ENCODE measurements at regions not wholly inside any gene's neighbourhood (a gene's known extent, or its start where the extent isn't known, plus 50 kb on each side); places are given as distances from the start of the nearest gene placed in this dataset.

- H3K4me2 ChIP-seq (ENCODE audit: insufficient read depth in 1 of 2, low read depth in 2 of 2, low read length in 2 of 2), result no peak overlapping the region
- H2AFZ ChIP-seq (ENCODE audit: low read length), result no peak overlapping the region
- no peaks in the 10 kb centered on the region; a peak in 1 of 4 replicates for H3K9me3 ChIP-seq (ENCODE audit: insufficient read depth in 2 of 2, low read depth in 1 of 2, low read length in 1 of 2)
- CTCF ChIA-PET (ENCODE audit: partially characterized antibody), result no interaction called here
- no peak overlapping the region for H3K14ac ChIP-seq (ENCODE audit: insufficient read length)
- no peak overlapping the region for H3K4me3 ChIP-seq (ENCODE audit: extremely low read depth in 1 of 4, insufficient read depth in 2 of 4, low read depth in 3 of 4, low read length in 4 of 4)
- H3K79me1 ChIP-seq (ENCODE audit: low read depth, low read length), result no peaks in the 10 kb centered on the region
- no peak overlapping the region for H2BK12ac ChIP-seq (ENCODE audit: low read depth, low read length)
- no peaks in the 10 kb centered on the region for H3K79me2 ChIP-seq (ENCODE audit: control insufficient read depth in 1 of 2, insufficient read depth in 2 of 2, low read length in 2 of 2)
- no peak overlapping the region for H2BK120ac ChIP-seq (replicated peaks; ENCODE audit: low read depth, low read length)
- H3K27ac ChIP-seq (ENCODE audit: low read depth, low read length), result no peak overlapping the region
- H2BK5ac ChIP-seq (ENCODE audit: low read depth, low read length), result no peak overlapping the region
- no peak overlapping the region for H3K18ac ChIP-seq (ENCODE audit: extremely low read depth, low read length)
- no peak overlapping the region for H3K56ac ChIP-seq (replicated peaks; ENCODE audit: insufficient read length, low read depth, low read length)
- H4K91ac ChIP-seq (replicated peaks; ENCODE audit: insufficient read length, low read length), result no peak overlapping the region
- no peak overlapping the region for H3K23ac ChIP-seq (ENCODE audit: insufficient read length)
- no peak overlapping the region for H2BK20ac ChIP-seq (ENCODE audit: low read length)
- no peak overlapping the region for H3K4ac ChIP-seq (replicated peaks; ENCODE audit: insufficient read length, low read depth, low read length)
- H4K8ac ChIP-seq (ENCODE audit: extremely low read depth, insufficient read depth, low read length), result no peak overlapping the region
- DNase-seq (ENCODE audit: low read depth in 1 of 2, low spot score in 2 of 2), result no peak
- no peak overlapping the region for H4K5ac ChIP-seq (ENCODE audit: insufficient read length, low read depth, low read length)
- FAIRE-seq, result no peak
- H2AK5ac ChIP-seq (ENCODE audit: low read depth, low read length), result no peak overlapping the region
- no peaks in the 10 kb centered on the region for H3K4me1 ChIP-seq (replicated peaks in 1 of 4; ENCODE audit: control insufficient read depth in 3 of 4, insufficient read depth in 4 of 4, low read length in 3 of 4)
- no peaks in the 10 kb centered on the region for H3K36me3 ChIP-seq (ENCODE audit: control insufficient read depth in 2 of 4, insufficient read depth in 4 of 4, low read length in 3 of 4)
- TF ChIP-seq JUN (IDR thresholded peaks at IDR 0.05; ENCODE audit: low read depth, low read length) (no peak), JUND (IDR thresholded peaks at IDR 0.05; ENCODE audit: low read length) (no peak), RFX5 (IDR thresholded peaks at IDR 0.05; ENCODE audit: borderline replicate concordance, low read depth, low read length) (no peak), CBX8 (IDR thresholded peaks at IDR 0.05; ENCODE audit: borderline replicate concordance, low read depth, low read length) (no peak), ZNF274 (IDR thresholded peaks at IDR 0.05; ENCODE audit: borderline replicate concordance, extremely low read depth, low read length) (no peak), ASH2L (IDR thresholded peaks at IDR 0.05; ENCODE audit: low read length) (no peak), RNF2 (IDR thresholded peaks at IDR 0.05; ENCODE audit: borderline replicate concordance, low read depth, low read length, missing control alignments, poor library complexity, severe bottlenecking) (no peak), RAD21 (IDR thresholded peaks at IDR 0.05 in 1 of 2, conservative IDR thresholded peaks at IDR 0.05 in 1 of 2; ENCODE audit: low read depth in 2 of 2, low read length in 2 of 2) (no peak), SIX5 (IDR thresholded peaks at IDR 0.05; ENCODE audit: low read depth, low read length) (no peak), POLR2AphosphoS5 (IDR thresholded peaks at IDR 0.05; ENCODE audit: low read depth, low read length) (no peak), SRF (IDR thresholded peaks at IDR 0.05; ENCODE audit: low read depth, low read length) (no peak), GTF2F1 (IDR thresholded peaks at IDR 0.05; ENCODE audit: borderline replicate concordance, low read depth, low read length) (no peak), EZH2 (IDR thresholded peaks at IDR 0.05; ENCODE audit: low read depth, low read length, severe bottlenecking) (no peak)
- no peaks in the 10 kb centered on the region for H3K23me2 ChIP-seq (ENCODE audit: low read depth, low read length)
- POLR2A ChIA-PET (ENCODE audit: partially characterized antibody), result no interaction called here
- H4K20me1 ChIP-seq (replicated peaks in 1 of 2; ENCODE audit: control insufficient read depth in 1 of 2, insufficient read depth in 2 of 2, low read length in 2 of 2), result no peaks in the 10 kb centered on the region
- no peak overlapping the region for H3K9ac ChIP-seq (replicated peaks in 1 of 4; ENCODE audit: extremely low read depth in 1 of 4, low read depth in 3 of 4, low read length in 3 of 4)
- no peak overlapping the region for H2BK15ac ChIP-seq (ENCODE audit: low read length)
- no peaks in the 10 kb centered on the region for H3K27me3 ChIP-seq (replicated peaks in 1 of 4; ENCODE audit: control insufficient read depth in 3 of 4, extremely low read depth in 1 of 4, insufficient read depth in 3 of 4, low read length in 3 of 4)
- WGBS, 2 experiments (ENCODE audit: extremely low coverage in 1 of 2, insufficient coverage in 1 of 2, insufficient read length in 1 of 2, insufficient replicate concordance in 2 of 2, low coverage in 1 of 2, low lambda C conversion rate in 2 of 2, missing lambda C conversion rate in 1 of 2), result 70% methylated on average over 1 of the region's 1 CpG; no CpG with 5 or more reads in 1 of the 2 experiments
These were observed 188.9 kb upstream of the SERP2 start for GRCh38 chr13:44184740-44185139.
